HG02885 (cell line): ENCODE measurements at regions not wholly inside any gene's neighbourhood (a gene's known extent, or its start where the extent isn't known, plus 50 kb on each side); places are given as distances from the start of the nearest gene placed in this dataset.

Source experiments
- ATAC-seq: cut with Tn5 transposase; IDR thresholded peaks from one replicate; pipeline ENCODE4 v1.9.1; 2021; ENCODE audit warnings: mild to moderate bottlenecking; ENCODE audit not compliant: unreplicated experiment, poor library complexity

GRCh38 chr4:159496248-159496647 is 393.4 kb downstream of the RAPGEF2 start:
- no peak for ATAC-seq

GRCh38 chr4:159497936-159498335 is 395.1 kb downstream of the RAPGEF2 start:
- ATAC-seq, result no peak

- no peak for ATAC-seq
Observed at GRCh38 chr4:159498446-159499115, 395.7 kb downstream of the RAPGEF2 start.

GRCh38 chr4:159500861-159501260 is 398.0 kb downstream of the RAPGEF2 start:
- ATAC-seq, result no peak

GRCh38 chr4:159503236-159504008 is 400.5 kb downstream of the RAPGEF2 start:
- ATAC-seq, result no peak

GRCh38 chr4:159504684-159505083 is 401.8 kb downstream of the RAPGEF2 start:
- ATAC-seq, result no peak

GRCh38 chr4:159505266-159505975 is 402.5 kb downstream of the RAPGEF2 start:
- no peak for ATAC-seq

- ATAC-seq, result no peak
Observed at GRCh38 chr4:159506801-159507517, 404.1 kb downstream of the RAPGEF2 start.

GRCh38 chr4:159508917-159509500 is 406.1 kb downstream of the RAPGEF2 start:
- no peak for ATAC-seq

GRCh38 chr4:159512348-159512747 is 409.5 kb downstream of the RAPGEF2 start:
- ATAC-seq, result no peak

- no peak for ATAC-seq
Observed at GRCh38 chr4:159515314-159516025, 412.6 kb downstream of the RAPGEF2 start.

GRCh38 chr4:159516556-159517140 is 413.8 kb downstream of the RAPGEF2 start:
- ATAC-seq, result no peak

GRCh38 chr4:159520074-159520473 is 417.2 kb downstream of the RAPGEF2 start:
- no peak for ATAC-seq

- ATAC-seq, result no peak
Observed at GRCh38 chr4:159526172-159526571, 423.3 kb downstream of the RAPGEF2 start.

GRCh38 chr4:159534655-159535054 is 431.8 kb downstream of the RAPGEF2 start:
- ATAC-seq, result no peak

GRCh38 chr4:159538556-159538955 is 435.7 kb downstream of the RAPGEF2 start:
- no peak for ATAC-seq

- ATAC-seq, result no peak
Observed at GRCh38 chr4:159540038-159540437, 437.2 kb downstream of the RAPGEF2 start.

- no peak for ATAC-seq
Observed at GRCh38 chr4:159540501-159540900, 437.6 kb downstream of the RAPGEF2 start.

- ATAC-seq, result no peak
Observed at GRCh38 chr4:159541143-159541542, 438.3 kb downstream of the RAPGEF2 start.
